HG02623 (cell line): ENCODE measurements at regions not wholly inside any gene's neighbourhood (a gene's known extent, or its start where the extent isn't known, plus 50 kb on each side); places are given as distances from the start of the nearest gene placed in this dataset.
A peak's percentile ranks its signal among the peaks of the same experiment; 100 is the strongest.
"Not testable (repeated sequence)": the region's sequence is repeated elsewhere in the genome, so short reads cannot be mapped to it uniquely, and the experiment has no call there.

Source experiments
- ATAC-seq: cut with Tn5 transposase; IDR thresholded peaks from one replicate; pipeline ENCODE4 v1.9.1; 2021; ENCODE audit warnings: moderate library complexity; ENCODE audit not compliant: unreplicated experiment

DNA sequence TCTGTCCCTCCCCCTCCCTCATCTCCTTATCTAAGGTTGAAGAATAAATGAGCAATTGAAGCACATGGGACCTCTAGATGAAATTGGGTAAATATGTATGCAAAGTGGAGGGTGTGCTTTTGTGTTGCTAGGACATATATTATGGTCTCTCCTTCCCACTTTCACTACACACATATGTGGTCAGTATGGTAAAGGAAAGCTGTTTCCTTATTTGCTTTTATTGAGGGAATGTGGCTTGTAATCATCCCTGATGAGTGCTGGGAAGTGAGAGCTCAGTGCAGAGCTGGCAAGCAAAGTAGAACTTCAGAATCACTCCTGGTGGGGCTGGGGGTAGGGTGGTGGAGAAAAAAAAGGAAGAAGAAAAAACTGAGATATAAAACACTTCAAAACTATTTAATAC, 189.9 kb upstream of the ATP5MC3 start:
- ATAC-seq: no peak

DNA sequence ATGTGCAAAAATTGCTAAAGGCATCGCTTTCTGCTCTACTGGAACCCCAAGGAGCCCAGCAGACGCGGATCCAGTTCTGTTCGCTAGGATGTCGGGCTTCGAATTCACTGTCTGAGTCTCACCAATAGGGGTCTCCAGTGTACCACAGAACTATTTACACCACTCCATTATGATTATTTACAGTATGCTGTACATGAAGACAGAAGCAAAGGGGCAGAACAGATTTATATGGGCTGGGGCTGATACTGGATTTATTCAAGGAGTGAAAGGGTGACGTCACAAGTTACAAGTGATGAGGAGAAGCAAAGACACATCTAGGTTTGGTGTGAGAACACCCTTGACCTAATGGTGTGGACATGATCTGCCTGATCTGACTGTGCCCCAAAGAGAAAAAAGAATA, 185.3 kb upstream of the ATP5MC3 start:
- ATAC-seq: peak; percentile 75

GRCh38 chr2:175363699-175364098, 182.2 kb upstream of the ATP5MC3 start:
- ATAC-seq: no peak

DNA sequence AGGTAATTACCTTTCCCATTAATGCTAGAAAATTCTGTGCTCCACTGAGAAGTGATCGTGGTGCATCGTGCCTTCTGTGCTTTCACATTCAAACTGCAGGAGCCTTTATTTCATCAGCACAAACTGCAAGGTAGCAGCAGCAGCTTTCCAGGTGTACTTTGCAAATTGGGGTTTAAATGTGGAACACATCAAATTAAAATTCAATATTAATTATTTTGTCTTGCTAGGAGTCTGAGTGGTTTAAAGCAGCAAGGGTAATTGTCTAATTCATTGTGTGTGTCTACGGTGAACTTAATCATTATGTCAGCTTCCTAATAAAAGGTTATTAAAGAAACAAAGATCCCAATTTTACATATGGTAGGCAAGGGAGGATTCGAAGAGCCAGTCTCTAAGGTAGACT, 180.8 kb upstream of the ATP5MC3 start:
- no peak for ATAC-seq

GRCh38 chr2:175359710-175360109, 178.2 kb upstream of the ATP5MC3 start:
- no peak for ATAC-seq

DNA sequence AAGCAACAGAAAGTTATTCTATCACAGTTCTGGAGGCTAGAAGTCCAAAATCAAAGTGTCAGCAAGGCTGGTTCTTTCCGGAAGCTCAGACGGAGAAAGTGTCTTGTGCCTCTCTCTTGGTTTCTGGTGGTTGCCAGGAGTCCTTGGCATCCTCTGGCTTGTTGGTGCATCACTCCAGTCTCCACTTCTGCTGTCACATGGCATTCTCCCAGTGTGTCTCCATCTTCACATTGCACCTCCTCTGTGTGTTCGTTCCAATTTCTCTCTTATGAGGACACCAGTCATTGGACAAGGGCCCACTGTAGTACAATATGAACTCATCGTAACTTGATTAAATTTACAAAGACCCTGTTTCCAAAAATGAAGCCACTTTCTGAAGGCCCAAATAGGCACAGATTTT, 175.4 kb upstream of the ATP5MC3 start:
- ATAC-seq: no peak

- no peak for ATAC-seq
Measured at GRCh38 chr2:175355246-175355645, 173.7 kb upstream of the ATP5MC3 start.

GRCh38 chr2:175353275-175353674, 171.8 kb upstream of the ATP5MC3 start:
- ATAC-seq: no peak

DNA sequence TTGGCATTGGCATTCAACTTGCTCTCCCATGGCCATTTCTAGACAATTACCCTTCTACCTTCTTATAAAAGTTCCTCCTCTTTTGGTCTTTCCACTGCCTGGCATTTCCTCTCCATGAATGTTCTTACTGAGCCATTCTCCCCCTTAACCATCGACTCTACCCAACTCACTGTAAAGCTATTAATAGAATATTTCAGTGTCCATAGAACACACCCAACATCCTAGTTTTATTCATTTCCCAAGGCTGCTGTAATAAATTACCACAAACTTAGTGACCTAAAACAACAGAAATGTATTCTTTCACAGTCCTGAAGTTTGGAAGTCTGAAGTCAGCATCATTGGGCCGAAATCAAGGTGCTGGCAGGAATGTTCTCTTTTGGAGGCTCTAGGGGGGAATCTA, 170.0 kb upstream of the ATP5MC3 start:
- ATAC-seq: no peak

GRCh38 chr2:175350105-175350504, 168.6 kb upstream of the ATP5MC3 start:
- no peak for ATAC-seq

DNA sequence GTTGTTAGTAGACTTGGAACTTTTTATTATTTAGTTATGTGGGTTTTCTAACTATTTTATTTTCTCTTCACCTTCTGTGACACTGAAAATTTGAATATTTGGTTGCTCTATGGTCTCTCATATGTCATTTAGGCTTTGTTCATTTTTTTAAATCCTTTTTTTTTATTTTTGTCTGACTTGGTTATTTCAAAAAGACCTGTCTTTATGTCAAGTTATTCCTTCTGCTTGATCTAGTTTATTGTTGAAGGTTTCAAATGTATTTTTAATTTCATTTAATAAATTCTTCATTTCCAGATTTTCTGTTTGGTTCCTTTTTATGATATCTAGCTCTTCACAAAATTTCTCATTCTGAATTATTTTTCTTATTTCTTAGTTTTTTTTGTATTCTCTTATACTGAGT, 160.6 kb upstream of the ATP5MC3 start:
- ATAC-seq: no peak

DNA sequence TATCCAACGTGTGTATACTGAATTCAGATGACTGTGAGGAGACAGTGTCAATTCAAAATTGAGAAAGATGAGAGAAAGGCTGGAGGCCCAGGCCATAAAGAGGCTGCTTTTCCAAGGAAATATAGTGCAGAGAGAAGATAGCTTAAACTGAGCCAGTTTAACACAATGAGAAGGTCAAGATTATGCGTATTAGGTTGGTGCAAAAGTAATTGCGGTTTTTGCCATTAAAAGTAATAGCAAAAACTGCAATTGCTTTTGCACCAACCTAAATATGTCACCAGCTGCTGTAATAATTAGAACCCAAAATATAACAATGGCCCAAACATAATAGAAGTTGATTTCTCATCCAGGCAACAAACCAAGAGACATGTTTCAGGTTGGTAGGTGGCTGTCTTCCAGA, 148.7 kb upstream of the ATP5MC3 start:
- ATAC-seq: no peak

DNA sequence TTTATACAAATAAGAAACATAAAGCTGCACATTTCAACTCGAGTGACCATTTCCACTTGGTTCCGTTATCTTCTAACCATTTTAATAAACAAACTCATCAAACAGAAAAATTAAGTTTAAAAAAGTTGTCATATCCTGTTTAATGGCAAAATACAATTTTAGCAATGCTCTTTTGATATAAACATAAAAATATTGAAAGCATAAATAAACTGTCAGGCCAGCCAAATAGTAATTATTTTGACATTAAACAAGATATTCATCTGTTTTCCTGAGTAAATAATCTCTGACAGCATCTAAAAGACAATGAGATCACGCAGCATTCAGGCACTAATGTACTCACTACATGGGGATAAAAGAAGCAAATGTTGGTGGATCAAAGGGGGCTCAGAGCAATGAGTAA, 145.3 kb upstream of the ATP5MC3 start:
- ATAC-seq: no peak

GRCh38 chr2:175326164-175326563, 144.7 kb upstream of the ATP5MC3 start:
- ATAC-seq: not testable (repeated sequence)

DNA sequence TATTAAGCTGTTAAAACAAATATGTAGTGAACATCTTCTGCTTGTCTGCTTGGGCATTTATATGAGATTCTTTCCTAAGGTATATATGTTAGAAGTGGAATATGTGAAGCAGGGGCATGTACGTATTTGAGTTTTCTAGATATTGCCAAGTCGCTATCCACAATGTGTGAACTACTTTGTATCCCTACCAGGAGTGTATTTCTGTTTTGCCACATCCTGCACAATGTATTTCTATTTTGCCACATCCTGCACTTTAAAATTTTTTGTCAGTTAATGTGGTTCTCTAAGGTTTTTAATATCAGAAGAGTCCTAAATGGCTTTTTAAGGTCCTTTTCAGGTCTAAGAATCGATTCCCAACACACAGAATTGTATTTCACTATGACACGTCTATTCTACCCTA, 141.7 kb upstream of the ATP5MC3 start:
- no peak for ATAC-seq

- no peak for ATAC-seq
Measured at GRCh38 chr2:175318542-175318941, 137.0 kb upstream of the ATP5MC3 start.

- ATAC-seq: no peak
Measured at GRCh38 chr2:175317751-175318150, 136.2 kb upstream of the ATP5MC3 start.

- ATAC-seq: no peak
Measured at GRCh38 chr2:175312137-175312536, 130.6 kb upstream of the ATP5MC3 start.

DNA sequence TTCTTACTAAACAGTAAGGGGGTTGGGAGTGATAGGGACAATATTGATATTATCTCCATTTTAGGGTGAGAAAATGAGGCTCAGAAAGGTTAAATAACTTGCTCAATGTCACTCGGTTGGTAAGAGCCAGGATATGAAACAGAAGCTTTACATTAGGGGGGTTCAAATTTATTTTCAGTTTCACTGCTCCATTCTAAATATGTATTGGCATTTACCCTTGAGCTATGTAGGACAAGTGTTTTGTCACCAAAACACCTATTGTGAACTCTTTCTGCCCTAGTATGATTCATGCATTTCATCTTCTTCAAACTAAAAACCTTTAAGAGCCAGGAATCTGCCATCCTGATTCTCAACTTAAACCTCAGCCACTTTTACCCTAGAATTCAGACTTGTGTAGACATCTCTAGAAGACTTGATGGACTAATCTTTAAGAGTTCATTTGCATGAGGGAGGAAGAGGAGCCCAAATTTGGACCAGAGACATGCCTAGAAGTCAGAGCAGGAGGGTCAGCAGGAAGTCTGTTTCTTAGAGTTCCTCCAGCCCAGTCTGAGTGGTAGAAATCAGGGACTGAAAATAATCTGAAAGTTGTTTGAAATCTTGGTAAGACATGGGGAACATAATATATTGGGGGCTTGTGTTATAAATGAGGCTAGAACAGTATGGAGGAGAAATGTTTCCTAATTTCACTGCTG, 129.4 kb upstream of the ATP5MC3 start:
- ATAC-seq: no peak

DNA sequence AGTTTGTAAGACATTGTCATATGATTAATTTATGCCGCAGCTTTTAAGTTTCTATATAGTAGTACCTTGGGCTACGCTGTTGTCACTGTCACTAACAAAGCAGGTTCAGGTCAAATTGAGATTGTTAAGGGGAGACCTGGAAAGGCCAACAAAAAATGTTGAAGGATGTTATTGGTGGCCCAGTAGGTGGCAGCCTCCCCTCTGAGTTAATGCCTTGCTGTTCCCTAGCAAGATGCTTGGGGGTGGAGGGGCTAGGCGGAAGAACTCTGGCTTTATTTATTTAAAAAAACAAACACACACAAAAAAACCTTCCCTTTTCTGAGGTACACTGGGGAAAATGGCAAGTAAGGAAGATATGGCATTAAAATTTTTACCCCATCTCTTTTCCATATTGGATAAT, 128.3 kb upstream of the ATP5MC3 start:
- no peak for ATAC-seq

DNA sequence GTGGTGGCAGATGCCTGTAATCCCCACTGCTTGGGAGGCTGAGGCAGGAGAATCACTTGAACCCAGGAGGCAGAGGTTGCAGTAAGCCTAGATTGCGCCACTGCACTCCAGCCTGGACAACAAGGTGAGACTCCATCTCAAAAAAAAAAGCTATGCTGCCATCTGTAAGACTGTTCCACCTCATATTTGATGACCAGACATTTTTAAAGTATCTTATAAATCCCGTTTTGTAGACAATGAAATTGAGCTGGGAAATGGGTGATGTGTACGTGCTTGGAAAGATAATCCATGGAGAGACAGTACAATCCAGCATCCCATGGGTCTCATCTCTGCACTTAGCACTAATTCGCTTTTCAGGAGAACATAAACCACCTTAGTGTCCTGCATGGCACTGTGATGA, 126.5 kb upstream of the ATP5MC3 start:
- no peak for ATAC-seq

DNA sequence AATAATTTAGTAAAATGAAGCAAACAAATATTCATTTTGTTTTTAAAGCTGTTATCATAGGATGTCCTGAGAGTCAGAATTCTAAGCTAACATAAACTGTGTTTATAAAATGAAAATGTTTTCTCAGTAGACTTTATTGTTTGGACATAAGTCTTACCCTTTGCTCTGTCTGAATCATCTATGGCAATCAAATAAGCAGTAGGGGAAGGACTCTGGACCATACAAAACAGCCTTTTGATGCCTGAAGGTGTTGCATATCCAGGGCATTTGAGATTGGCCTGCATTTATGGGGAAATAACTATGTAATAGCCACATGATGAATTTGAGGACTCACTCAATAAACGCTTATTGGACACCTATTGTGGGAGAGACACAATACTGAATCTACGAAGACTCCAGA, 123.0 kb upstream of the ATP5MC3 start:
- no peak for ATAC-seq

GRCh38 chr2:175293776-175294175, 112.3 kb upstream of the ATP5MC3 start:
- no peak for ATAC-seq
